Fibroblast of lung (primary cell): ENCODE measurements at regions not wholly inside any gene's neighbourhood (a gene's known extent, or its start where the extent isn't known, plus 50 kb on each side); places are given as distances from the start of the nearest gene placed in this dataset.

Experiments
- CTCF ChIP-seq, 2 donors: IDR thresholded peaks in 1 of 2; conservative IDR thresholded peaks in 1 of 2; 1 replicate in 1 of 2; 2 replicates in 1 of 2; pipeline ENCODE4 v1.5.1; 2011 to 2012; ENCODE audit warnings: low read length in 2 of 2, control low read depth in 1 of 2, inconsistent platforms in 1 of 2, low read depth in 1 of 2, mild to moderate bottlenecking in 1 of 2
- EZH2 ChIP-seq: IDR thresholded peaks from 2 replicates; pipeline ENCODE4 v1.5.1; 2012; ENCODE audit warnings: low read length, control low read depth, mild to moderate bottlenecking; ENCODE audit errors: missing control alignments

GRCh38 chr1:229716069-229716468 lies 90.0 kb downstream of the URB2 start:
- TF ChIP-seq CTCF (conservative IDR thresholded peaks at IDR 0.05 in 1 of 2, IDR thresholded peaks at IDR 0.05 in 1 of 2; ENCODE audit: low read depth in 1 of 2, low read length in 2 of 2), result no peak
- TF ChIP-seq EZH2, result no peak
